ENCODE measurements at regions not wholly inside any gene's neighbourhood (a gene's known extent, or its start where the extent isn't known, plus 50 kb on each side); places are given as distances from the start of the nearest gene placed in this dataset.

DNA sequence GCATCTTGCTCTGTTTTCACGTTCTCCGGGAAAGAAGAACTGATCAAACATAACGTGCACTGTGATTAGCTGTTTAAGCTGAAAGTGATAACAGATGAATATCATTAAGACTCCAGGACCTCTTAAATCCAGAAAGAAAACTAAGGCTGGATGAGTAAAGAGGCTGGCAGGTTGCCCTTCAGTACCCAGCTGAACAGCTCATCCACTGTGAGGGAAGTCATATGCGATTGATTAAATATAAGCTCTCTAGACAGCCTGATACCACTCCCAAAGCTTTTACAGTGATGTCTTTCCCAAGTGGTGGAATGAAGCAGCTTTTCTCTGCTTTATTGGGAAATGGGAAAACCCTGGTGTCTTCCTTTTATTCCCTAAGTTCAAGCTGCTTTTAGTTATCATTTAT is 116.9 kb downstream of the EFNB2 start:
- Histone ChIP-seq H3K27me3 (ENCODE audit: insufficient read depth, low read depth, severe bottlenecking) (no peaks in the 10 kb centered on the region), H3K4me3 (ENCODE audit: low read depth, low read length) (no peak overlapping the region), H3K27ac (no peak overlapping the region), H3K36me3 (no peaks in the 10 kb centered on the region), H3K9me3 (ENCODE audit: severe bottlenecking) (no peaks in the 10 kb centered on the region)
- DNase-seq: no peak
- TF ChIP-seq CTCF (IDR thresholded peaks at IDR 0.05; ENCODE audit: low read depth, low read length): no peak

- Histone ChIP-seq H3K27ac (no peak overlapping the region), H3K27me3 (ENCODE audit: insufficient read depth, low read depth, severe bottlenecking) (no peaks in the 10 kb centered on the region), H3K9me3 (ENCODE audit: severe bottlenecking) (no peaks in the 10 kb centered on the region), H3K36me3 (no peaks in the 10 kb centered on the region), H3K4me3 (ENCODE audit: low read depth, low read length) (no peak overlapping the region)
- DNase-seq: no peak
- no peak for TF ChIP-seq CTCF (IDR thresholded peaks at IDR 0.05; ENCODE audit: low read depth, low read length)
Observed at GRCh38 chr13:106417467-106418110, 117.9 kb downstream of the EFNB2 start.

DNA sequence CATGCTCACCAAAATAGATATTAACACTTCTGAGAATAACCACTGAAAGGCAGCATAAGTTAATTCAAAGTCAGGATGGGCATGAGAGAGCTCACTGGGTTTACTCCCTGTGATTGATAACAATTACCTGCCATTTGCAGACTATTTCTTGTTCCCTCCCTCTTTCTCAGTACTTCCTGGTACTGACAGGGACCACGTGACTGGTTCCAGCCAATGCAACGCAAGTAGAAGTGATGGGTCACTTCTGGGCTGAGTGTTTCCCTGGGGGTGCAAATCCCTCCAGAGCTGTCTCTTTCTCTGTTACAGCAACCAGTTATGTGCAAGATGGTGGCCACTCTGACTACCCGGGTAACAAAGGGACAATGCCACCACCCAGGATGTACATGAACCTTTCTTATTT is 118.8 kb downstream of the EFNB2 start:
- H3K27me3 ChIP-seq (ENCODE audit: insufficient read depth, low read depth, severe bottlenecking): no peaks in the 10 kb centered on the region
- no peak for DNase-seq
- no peak for TF ChIP-seq CTCF (IDR thresholded peaks at IDR 0.05; ENCODE audit: low read depth, low read length)
- no peaks in the 10 kb centered on the region for H3K36me3 ChIP-seq
- H3K4me3 ChIP-seq (ENCODE audit: low read depth, low read length): no peak overlapping the region
- H3K27ac ChIP-seq: no peak overlapping the region
- H3K9me3 ChIP-seq (ENCODE audit: severe bottlenecking): no peaks in the 10 kb centered on the region

DNA sequence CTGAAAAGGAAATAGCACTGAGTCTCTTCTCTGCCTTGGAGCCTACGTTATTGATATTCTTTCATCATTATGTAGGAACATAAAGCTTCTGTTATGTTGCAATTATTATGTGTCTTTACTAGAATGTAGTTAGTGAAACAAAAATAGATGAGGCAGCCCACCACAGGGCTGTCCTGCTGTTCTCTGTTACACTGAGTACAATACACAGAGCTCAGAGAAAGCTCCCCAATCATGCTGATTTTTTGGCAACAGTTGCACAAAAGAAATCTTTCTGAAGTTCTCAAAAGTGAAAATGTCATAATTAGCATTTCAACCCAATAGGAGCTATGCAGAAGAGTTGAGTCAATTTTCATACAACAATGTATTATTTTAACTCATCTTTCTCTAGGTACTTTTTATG is 119.5 kb downstream of the EFNB2 start:
- no peaks in the 10 kb centered on the region for H3K9me3 ChIP-seq (ENCODE audit: severe bottlenecking)
- no peak overlapping the region for H3K27ac ChIP-seq
- no peak overlapping the region for H3K4me3 ChIP-seq (ENCODE audit: low read depth, low read length)
- H3K27me3 ChIP-seq (ENCODE audit: insufficient read depth, low read depth, severe bottlenecking): no peaks in the 10 kb centered on the region
- H3K36me3 ChIP-seq: no peaks in the 10 kb centered on the region
- no peak for TF ChIP-seq CTCF (IDR thresholded peaks at IDR 0.05; ENCODE audit: low read depth, low read length)
- DNase-seq: no peak

DNA sequence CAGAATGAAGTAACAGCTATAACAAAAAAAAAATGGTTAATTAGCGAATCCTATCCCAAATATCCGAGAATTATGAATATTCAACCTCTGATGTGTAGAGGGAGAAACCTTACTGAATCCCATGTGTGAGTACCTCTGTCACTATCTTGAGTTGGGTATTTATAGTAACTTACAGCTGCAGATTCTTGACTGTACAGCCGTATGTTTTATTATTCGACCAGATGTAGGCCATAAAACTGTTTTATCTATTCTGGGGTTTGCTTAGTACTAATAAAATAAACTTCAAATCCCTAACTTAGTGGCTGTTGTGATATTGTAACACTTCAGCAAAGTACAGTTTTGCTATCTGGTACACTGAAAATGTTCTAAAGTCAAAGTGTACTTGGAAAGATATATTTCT is 120.0 kb downstream of the EFNB2 start:
- no peak overlapping the region for H3K4me3 ChIP-seq (ENCODE audit: low read depth, low read length)
- H3K27ac ChIP-seq: no peak overlapping the region
- TF ChIP-seq CTCF (IDR thresholded peaks at IDR 0.05; ENCODE audit: low read depth, low read length): no peak
- H3K27me3 ChIP-seq (ENCODE audit: insufficient read depth, low read depth, severe bottlenecking): no peaks in the 10 kb centered on the region
- no peaks in the 10 kb centered on the region for H3K9me3 ChIP-seq (ENCODE audit: severe bottlenecking)
- H3K36me3 ChIP-seq: no peaks in the 10 kb centered on the region
- no peak for DNase-seq

- H3K9me3 ChIP-seq (ENCODE audit: severe bottlenecking): peaks cover 6% of the 10 kb centered on the region
- H3K27ac ChIP-seq: no peak overlapping the region
Observed at GRCh38 chr13:106407338-106407737, 128.1 kb downstream of the EFNB2 start.

More at GRCh38 chr13:106407338-106407737, 128.1 kb downstream of the EFNB2 start:
- Histone ChIP-seq H3K4me3 (ENCODE audit: low read depth, low read length) (no peak overlapping the region), H3K36me3 (no peaks in the 10 kb centered on the region), H3K27me3 (ENCODE audit: insufficient read depth, low read depth, severe bottlenecking) (no peaks in the 10 kb centered on the region)
- DNase-seq: no peak
- TF ChIP-seq CTCF (IDR thresholded peaks at IDR 0.05; ENCODE audit: low read depth, low read length): no peak
